Choroid plexus epithelial cell (primary cell): ENCODE measurements at regions not wholly inside any gene's neighbourhood (a gene's known extent, or its start where the extent isn't known, plus 50 kb on each side); places are given as distances from the start of the nearest gene placed in this dataset.

Experiments
- DNase-seq: peaks from one replicate; pipeline ENCODE4 v3.0.0-alpha.2; 2010; ENCODE audit warnings: low read depth
- H3K4me3 ChIP-seq: 2 replicates; pipeline ENCODE4 v1.5.1; 2011; ENCODE audit warnings: low read depth, mild to moderate bottlenecking, control low read depth, low read length, moderate library complexity
- CTCF ChIP-seq: conservative IDR thresholded peaks from 2 replicates; pipeline ENCODE4 v1.5.1; 2011; ENCODE audit warnings: low read depth, mild to moderate bottlenecking, control low read depth, inconsistent platforms, low read length, moderate library complexity

- TF ChIP-seq CTCF: no peak
- H3K4me3 ChIP-seq: no peak overlapping the region
- DNase-seq: no peak
Observed at GRCh38 chr4:144799486-144799885, 153.5 kb downstream of the HHIP start.

GRCh38 chr4:144801731-144802130 lies 155.8 kb downstream of the HHIP start:
- TF ChIP-seq CTCF: no peak
- no peak overlapping the region for H3K4me3 ChIP-seq
- no peak for DNase-seq

- TF ChIP-seq CTCF: no peak
- H3K4me3 ChIP-seq: no peak overlapping the region
- no peak for DNase-seq
Observed at GRCh38 chr4:144808034-144808433, 162.1 kb downstream of the HHIP start.

- TF ChIP-seq CTCF: no peak
Observed at GRCh38 chr4:144809056-144809640, 163.2 kb downstream of the HHIP start.

GRCh38 chr4:144816668-144817067 lies 170.7 kb downstream of the HHIP start:
- no peak for TF ChIP-seq CTCF
- DNase-seq: no peak
- no peak overlapping the region for H3K4me3 ChIP-seq

More at GRCh38 chr4:144809056-144809640, 163.2 kb downstream of the HHIP start:
- no peak overlapping the region for H3K4me3 ChIP-seq
- no peak for DNase-seq

- no peak overlapping the region for H3K4me3 ChIP-seq
- no peak for DNase-seq
- TF ChIP-seq CTCF: no peak
Observed at GRCh38 chr4:144817081-144817480, 171.1 kb downstream of the HHIP start.

GRCh38 chr4:144818136-144818535 lies 172.2 kb downstream of the HHIP start:
- DNase-seq: no peak
- no peak overlapping the region for H3K4me3 ChIP-seq
- no peak for TF ChIP-seq CTCF
